IMR-90 (cell line): ENCODE measurements at regions not wholly inside any gene's neighbourhood (a gene's known extent, or its start where the extent isn't known, plus 50 kb on each side); places are given as distances from the start of the nearest gene placed in this dataset.

Experiments
- ATAC-seq: fragments of 200-7000 bp; cut with Tn5 transposase; 2 replicates; pipeline ENCODE4 v1.9.1; 2020; ENCODE audit warnings: low read depth, mild to moderate bottlenecking, moderate library complexity
- BruUV-seq: library from RNA; stranded (reverse); fragments of 400-500 nt; replicated peaks from 2 replicates; lab custom pipeline; 2021; lab: Mats Ljungman, UMichigan
- CTCF ChIA-PET: fragments of 300-600 bp; formaldehyde crosslinking; extraction: SDS; loops from one replicate; lab custom pipeline; 2021; ENCODE audit warnings: antibody characterized with exemption; lab: Yijun Ruan, JAX
- POLR2A ChIA-PET: fragments of 300-600 bp; sonication (Branson Sonifier 250); formaldehyde crosslinking; loops from one replicate; lab custom pipeline; 2022; ENCODE audit warnings: antibody characterized with exemption; ENCODE audit not compliant: unreplicated experiment; lab: Charles Lee
- DNase-seq: peaks from one replicate; pipeline ENCODE4 v3.0.0; 2013
- H2AFZ ChIP-seq: replicated peaks from 2 replicates; pipeline ENCODE3; 2013; ENCODE audit warnings: low read length, mild to moderate bottlenecking; ENCODE audit not compliant: poor library complexity
- H2AK5ac ChIP-seq: 2 replicates; pipeline ENCODE4 v1.6.1; 2013; ENCODE audit warnings: low read depth, low read length, inconsistent platforms
- H2AK9ac ChIP-seq: replicated peaks from 2 replicates; pipeline ENCODE3; 2013; ENCODE audit warnings: mild to moderate bottlenecking, low read depth, low read length, moderate library complexity; ENCODE audit not compliant: poor library complexity
- H2BK120ac ChIP-seq: 2 replicates; pipeline ENCODE4 v1.6.1; 2013; ENCODE audit warnings: low read depth, low read length, inconsistent platforms
- H2BK15ac ChIP-seq: 3 replicates; pipeline ENCODE4 v1.6.1; 2013; ENCODE audit warnings: low read depth, low read length, inconsistent platforms
- H2BK20ac ChIP-seq: 2 replicates; pipeline ENCODE4 v1.6.1; 2013; ENCODE audit warnings: low read depth, mild to moderate bottlenecking, inconsistent platforms, low read length, moderate library complexity
- H2BK5ac ChIP-seq: 2 replicates; pipeline ENCODE4 v1.6.1; 2013; ENCODE audit warnings: mild to moderate bottlenecking, low read depth, low read length, inconsistent platforms; ENCODE audit not compliant: poor library complexity, severe bottlenecking
- H3K14ac ChIP-seq: replicated peaks from 2 replicates; pipeline ENCODE4 v1.6.1; 2013; ENCODE audit warnings: low read depth, low read length, inconsistent platforms
- H3K18ac ChIP-seq: 2 replicates; pipeline ENCODE4 v1.6.1; 2013; ENCODE audit warnings: low read depth, low read length, control low read depth
- H3K23ac ChIP-seq: 2 replicates; pipeline ENCODE4 v1.6.1; 2013; ENCODE audit warnings: low read depth, low read length, inconsistent platforms
- H3K27ac ChIP-seq: 2 replicates; pipeline ENCODE4 v1.5.1; 2013; ENCODE audit warnings: mild to moderate bottlenecking, control low read depth, low read length; ENCODE audit not compliant: insufficient read depth
- H3K27me3 ChIP-seq: 2 replicates; pipeline ENCODE4 v1.6.1; 2013; ENCODE audit warnings: low read length; ENCODE audit not compliant: control insufficient read depth, insufficient read depth
- H3K36me3 ChIP-seq: 2 replicates; pipeline ENCODE4 v1.6.1; 2013; ENCODE audit warnings: low read length, mixed read lengths; ENCODE audit not compliant: control insufficient read depth, insufficient read depth
- H3K4ac ChIP-seq: 2 replicates; pipeline ENCODE4 v1.6.1; 2013; ENCODE audit warnings: low read depth, low read length, inconsistent platforms
- H3K4me1 ChIP-seq: 2 replicates; pipeline ENCODE4 v1.6.1; 2013; ENCODE audit warnings: low read length, mixed read lengths; ENCODE audit not compliant: control insufficient read depth, insufficient read depth
- H3K4me2 ChIP-seq: 2 replicates; pipeline ENCODE4 v1.6.1; 2013; ENCODE audit warnings: low read depth, mild to moderate bottlenecking, control low read depth, low read length, moderate library complexity
- H3K4me3 ChIP-seq: 2 replicates; pipeline ENCODE4 v1.5.1; 2013; ENCODE audit warnings: low read depth, mild to moderate bottlenecking, control low read depth, low read length, moderate library complexity; ENCODE audit not compliant: insufficient read depth
- H3K56ac ChIP-seq: 2 replicates; pipeline ENCODE4 v1.6.1; 2013; ENCODE audit warnings: low read length, inconsistent platforms; ENCODE audit not compliant: insufficient read depth; ENCODE audit errors: extremely low read depth
- H3K79me1 ChIP-seq, 2 experiments: 2 replicates each; pipeline ENCODE4 v1.6.1; 2013; ENCODE audit warnings: low read length in 2 of 2, inconsistent platforms in 1 of 2, low read depth in 1 of 2
- H3K9ac ChIP-seq: 2 replicates; pipeline ENCODE4 v1.6.1; 2013; ENCODE audit warnings: low read depth, low read length, control low read depth
- H3K9me1 ChIP-seq: 2 replicates; pipeline ENCODE4 v1.6.1; 2013; ENCODE audit warnings: low read length, inconsistent platforms; ENCODE audit not compliant: insufficient read depth
- H3K9me3 ChIP-seq: 2 replicates; pipeline ENCODE4 v1.6.1; 2013; ENCODE audit warnings: low read length; ENCODE audit not compliant: control insufficient read depth, insufficient read depth
- H4K20me1 ChIP-seq: 2 replicates; pipeline ENCODE4 v1.6.1; 2013; ENCODE audit warnings: low read length, inconsistent platforms; ENCODE audit not compliant: insufficient read depth
- H4K5ac ChIP-seq: 2 replicates; pipeline ENCODE4 v1.6.1; 2013; ENCODE audit warnings: mild to moderate bottlenecking, low read depth, low read length, control low read depth
- H4K8ac ChIP-seq, 2 experiments: 2 replicates each; pipeline ENCODE4 v1.6.1; 2013; ENCODE audit warnings: low read depth in 2 of 2, low read length in 2 of 2, control low read depth in 1 of 2, inconsistent platforms in 1 of 2
- H4K91ac ChIP-seq: 2 replicates; pipeline ENCODE4 v1.6.1; 2013; ENCODE audit warnings: low read depth, low read length, inconsistent platforms; ENCODE audit not compliant: insufficient read depth
- BHLHE40 ChIP-seq: fragments of 150-350 bp; IDR thresholded peaks from 2 replicates; pipeline ENCODE4 v1.6.1; 2016; ENCODE audit warnings: mild to moderate bottlenecking, low read depth, low read length
- CEBPB ChIP-seq: IDR thresholded peaks from 2 replicates; pipeline ENCODE4 v1.6.1; 2012; ENCODE audit warnings: low read depth, low read length, improper control_type of control experiment
- CHD1 ChIP-seq: IDR thresholded peaks from 2 replicates; pipeline ENCODE4 v1.6.1; 2012; ENCODE audit warnings: low read depth, low read length, improper control_type of control experiment
- CTCF ChIP-seq: conservative IDR thresholded peaks from 2 replicates; pipeline ENCODE4 v1.5.1; 2012; ENCODE audit warnings: mild to moderate bottlenecking, low read depth, low read length, improper control_type of control experiment
- FOS ChIP-seq: fragments of 150-350 bp; IDR thresholded peaks from 2 replicates; pipeline ENCODE4 v1.6.1; 2016; ENCODE audit warnings: low read depth, low read length
- MAFK ChIP-seq: IDR thresholded peaks from 2 replicates; pipeline ENCODE4 v1.6.1; 2012; ENCODE audit warnings: low read depth, low read length, improper control_type of control experiment
- MAZ ChIP-seq: IDR thresholded peaks from 2 replicates; pipeline ENCODE4 v1.6.1; 2012; ENCODE audit warnings: low read depth, mild to moderate bottlenecking, low read length, improper control_type of control experiment, moderate library complexity, borderline replicate concordance
- MXI1 ChIP-seq: IDR thresholded peaks from 2 replicates; pipeline ENCODE4 v1.6.1; 2012; ENCODE audit warnings: low read depth, mild to moderate bottlenecking, low read length, moderate library complexity, borderline replicate concordance
- NFE2L2 ChIP-seq: fragments of 150-350 bp; IDR thresholded peaks from 2 replicates; pipeline ENCODE4 v1.6.1; 2016; ENCODE audit warnings: low read depth, mild to moderate bottlenecking, low read length
- POLR2A ChIP-seq: IDR thresholded peaks from 2 replicates; pipeline ENCODE4 v1.6.1; 2012; ENCODE audit warnings: mild to moderate bottlenecking, low read depth, low read length
- RAD21 ChIP-seq: IDR thresholded peaks from 2 replicates; pipeline ENCODE4 v1.6.1; 2012; ENCODE audit warnings: low read length, improper control_type of control experiment
- RCOR1 ChIP-seq: IDR thresholded peaks from 2 replicates; pipeline ENCODE4 v1.6.1; 2012; ENCODE audit warnings: mild to moderate bottlenecking, low read length, improper control_type of control experiment; ENCODE audit not compliant: insufficient replicate concordance
- RFX5 ChIP-seq: IDR thresholded peaks from 2 replicates; pipeline ENCODE4 v1.8.0; 2012; ENCODE audit warnings: low read depth, mild to moderate bottlenecking, low read length, moderate library complexity
- SMC3 ChIP-seq: fragments of 150-350 bp; IDR thresholded peaks from 2 replicates; pipeline ENCODE4 v1.6.1; 2016; ENCODE audit warnings: low read depth, mild to moderate bottlenecking, antibody characterized with exemption, low read length, moderate library complexity
- WGBS, 2 experiments: methylation state at CpG; one replicate each; pipeline versions ENCODE4 v1.1.5 to v1.1.7; 2013; ENCODE audit warnings: missing lambda C conversion rate in 2 of 2; ENCODE audit not compliant: insufficient read length in 1 of 2; ENCODE audit errors: extremely low coverage in 2 of 2; 5-methylcytosine and 5-hydroxymethylcytosine counted together
- dilution Hi-C: fragments of 300-500 bp; cut with HindIII; formaldehyde crosslinking; loops from one replicate; pipeline ENCODE4 v1.14.3; 2018; ENCODE audit warnings: low sequenced_read_pairs; ENCODE audit not compliant: unreplicated experiment
- in situ Hi-C: fragments of 300-500 bp; cut with MboI; formaldehyde crosslinking; loops from 3 replicates; pipeline ENCODE4 v1.14.3; 2019; ENCODE audit warnings: low sequenced_read_pairs, inconsistent platforms, mixed read lengths
- intact Hi-C: fragments of 100-400 bp; cut with micrococcal nuclease; formaldehyde crosslinking; loops from 2 replicates; pipeline ENCODE4 v1.10.0; 2022
- TF ChIP-seq, protein P1 (sequence below): fragments of 150-350 bp; IDR thresholded peaks from 2 replicates; pipeline ENCODE4 v1.6.1; 2016; ENCODE audit warnings: low read depth, mild to moderate bottlenecking, low read length, moderate library complexity, borderline replicate concordance
- TF ChIP-seq, protein P2 (sequence below): fragments of 150-350 bp; IDR thresholded peaks from 2 replicates; pipeline ENCODE4 v1.6.1; 2017; ENCODE audit warnings: mild to moderate bottlenecking, antibody characterized with exemption, low read length, low read depth

GRCh38 chr14:41222581-41222980, 384.1 kb upstream of the LRFN5 start:
- no peaks in the 10 kb centered on the region for H3K27me3 ChIP-seq
- H4K91ac ChIP-seq = no peak overlapping the region
- no peak overlapping the region for H2BK15ac ChIP-seq
- H3K4me1 ChIP-seq = no peaks in the 10 kb centered on the region
- H3K9me1 ChIP-seq = no peaks in the 10 kb centered on the region
- H2AK9ac ChIP-seq = no peak overlapping the region
- dilution Hi-C loops (no loop called here), in situ Hi-C loops (no loop called here), intact Hi-C loops (no loop called here)
- TF ChIP-seq MAZ = no peak
- TF ChIP-seq POLR2A = no peak
- no peak for TF ChIP-seq FOS
- TF ChIP-seq, protein P1, sequence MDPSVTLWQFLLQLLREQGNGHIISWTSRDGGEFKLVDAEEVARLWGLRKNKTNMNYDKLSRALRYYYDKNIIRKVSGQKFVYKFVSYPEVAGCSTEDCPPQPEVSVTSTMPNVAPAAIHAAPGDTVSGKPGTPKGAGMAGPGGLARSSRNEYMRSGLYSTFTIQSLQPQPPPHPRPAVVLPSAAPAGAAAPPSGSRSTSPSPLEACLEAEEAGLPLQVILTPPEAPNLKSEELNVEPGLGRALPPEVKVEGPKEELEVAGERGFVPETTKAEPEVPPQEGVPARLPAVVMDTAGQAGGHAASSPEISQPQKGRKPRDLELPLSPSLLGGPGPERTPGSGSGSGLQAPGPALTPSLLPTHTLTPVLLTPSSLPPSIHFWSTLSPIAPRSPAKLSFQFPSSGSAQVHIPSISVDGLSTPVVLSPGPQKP = no peak
- TF ChIP-seq RFX5 = no peak
- TF ChIP-seq MAFK = no peak
- no peak for TF ChIP-seq RCOR1
- no peak for TF ChIP-seq NFE2L2
- TF ChIP-seq CHD1 = no peak
- TF ChIP-seq CEBPB = no peak
- TF ChIP-seq SMC3 = no peak
- TF ChIP-seq BHLHE40 = no peak
- TF ChIP-seq MXI1 = no peak
- TF ChIP-seq RAD21 = no peak
- TF ChIP-seq, protein P2, sequence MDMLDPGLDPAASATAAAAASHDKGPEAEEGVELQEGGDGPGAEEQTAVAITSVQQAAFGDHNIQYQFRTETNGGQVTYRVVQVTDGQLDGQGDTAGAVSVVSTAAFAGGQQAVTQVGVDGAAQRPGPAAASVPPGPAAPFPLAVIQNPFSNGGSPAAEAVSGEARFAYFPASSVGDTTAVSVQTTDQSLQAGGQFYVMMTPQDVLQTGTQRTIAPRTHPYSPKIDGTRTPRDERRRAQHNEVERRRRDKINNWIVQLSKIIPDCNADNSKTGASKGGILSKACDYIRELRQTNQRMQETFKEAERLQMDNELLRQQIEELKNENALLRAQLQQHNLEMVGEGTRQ = no peak
- TF ChIP-seq CTCF = no peak
- ChIA-PET CTCF (no interaction called here), POLR2A (no interaction called here)
- no peak overlapping the region for H4K8ac ChIP-seq
- H4K20me1 ChIP-seq = no peaks in the 10 kb centered on the region
- H3K4me2 ChIP-seq = no peak overlapping the region
- H3K18ac ChIP-seq = no peak overlapping the region
- no peak overlapping the region for H2AFZ ChIP-seq
- no CpG with 5 or more reads among the region's 1 CpG for WGBS, 2 experiments
- no peak overlapping the region for H2BK5ac ChIP-seq
- no peaks in the 10 kb centered on the region; the same call in 1 of the 2 replicates for H3K9me3 ChIP-seq
- H3K79me1 ChIP-seq = no peaks in the 10 kb centered on the region
- no peak overlapping the region for H3K14ac ChIP-seq
- no peak overlapping the region for H3K27ac ChIP-seq
- no TSS peak for BruUV-seq
- ATAC-seq (no peak), DNase-seq (no peak)
- no peaks in the 10 kb centered on the region for H3K36me3 ChIP-seq
- H3K56ac ChIP-seq = no peak overlapping the region
- H2AK5ac ChIP-seq = no peak overlapping the region
- H3K23ac ChIP-seq = no peak overlapping the region
- no peak overlapping the region for H3K4ac ChIP-seq
- no peak overlapping the region for H2BK120ac ChIP-seq
- H3K4me3 ChIP-seq = no peak overlapping the region
- no peak overlapping the region for H2BK20ac ChIP-seq
- H3K9ac ChIP-seq = no peak overlapping the region
- no peak overlapping the region for H4K5ac ChIP-seq
